CD14-positive monocyte (primary cell): ENCODE measurements at regions not wholly inside any gene's neighbourhood (a gene's known extent, or its start where the extent isn't known, plus 50 kb on each side); places are given as distances from the start of the nearest gene placed in this dataset.
"Not testable (repeated sequence)": the region's sequence is repeated elsewhere in the genome, so short reads cannot be mapped to it uniquely, and the experiment has no call there.

Source experiments
- DNase-seq, 3 donors: peaks; one replicate each; pipeline ENCODE4 v3.0.0-alpha.2; 2011 to 2022
- H2AFZ ChIP-seq: 2 replicates; pipeline ENCODE4 v1.6.0; 2012; ENCODE audit warnings: mild to moderate bottlenecking, low read depth, low read length, inconsistent platforms; ENCODE audit not compliant: insufficient read depth, poor library complexity, severe bottlenecking
- H3K27ac ChIP-seq, 2 donors: 1 replicate in 1 of 2; 2 replicates in 1 of 2; pipeline ENCODE4 v1.5.1; 2012 to 2013; ENCODE audit warnings: low read length in 2 of 2, control low read depth in 1 of 2, inconsistent platforms in 1 of 2, low read depth in 1 of 2, mild to moderate bottlenecking in 1 of 2
- H3K27me3 ChIP-seq, 2 donors: one replicate each; pipeline versions ENCODE4 v1.6.0 to v1.6.1; 2011 to 2013; ENCODE audit warnings: low read length in 2 of 2; ENCODE audit not compliant: control insufficient read depth in 2 of 2, insufficient read depth in 2 of 2
- H3K36me3 ChIP-seq, 2 donors: replicated peaks in 1 of 2; 1 replicate in 1 of 2; 2 replicates in 1 of 2; pipeline versions ENCODE4 v1.5.1 to v1.6.1; 2012 to 2013; ENCODE audit warnings: low read length in 2 of 2, control low read depth in 1 of 2, inconsistent platforms in 1 of 2, mild to moderate bottlenecking in 1 of 2; ENCODE audit not compliant: insufficient read depth in 2 of 2, control insufficient read depth in 1 of 2
- H3K4me1 ChIP-seq, 2 donors: 1 replicate in 1 of 2; 2 replicates in 1 of 2; pipeline versions ENCODE4 v1.5.1 to v1.6.1; 2012 to 2013; ENCODE audit warnings: low read length in 2 of 2, control low read depth in 1 of 2, inconsistent platforms in 1 of 2, mild to moderate bottlenecking in 1 of 2, moderate library complexity in 1 of 2; ENCODE audit not compliant: insufficient read depth in 2 of 2, control insufficient read depth in 1 of 2
- H3K4me2 ChIP-seq: replicated peaks from 2 replicates; pipeline ENCODE3; 2012; ENCODE audit warnings: low read length, moderate library complexity, mild to moderate bottlenecking; ENCODE audit not compliant: poor library complexity, severe bottlenecking; ENCODE audit errors: extremely low read depth
- H3K4me3 ChIP-seq, 3 experiments: fragments of 200-600 bp in 1 of 3; sonication (generic) in 1 of 3; replicated peaks in 1 of 3; 1 replicate in 2 of 3; 2 replicates in 1 of 3; pipeline ENCODE4 v1.5.1; 2011 to 2013; ENCODE audit warnings: low read length in 3 of 3, mild to moderate bottlenecking in 3 of 3, control low read depth in 2 of 3, low read depth in 2 of 3, inconsistent platforms in 1 of 3, moderate library complexity in 1 of 3
- H3K79me2 ChIP-seq: 2 replicates; pipeline ENCODE4 v1.6.0; 2012; ENCODE audit warnings: mild to moderate bottlenecking, control low read depth, inconsistent platforms, low read length, moderate library complexity; ENCODE audit not compliant: insufficient read depth
- H3K9ac ChIP-seq: 2 replicates; pipeline ENCODE4 v1.6.0; 2017; ENCODE audit warnings: low read length, mild to moderate bottlenecking; ENCODE audit not compliant: insufficient read depth, poor library complexity, severe bottlenecking
- H3K9me3 ChIP-seq, 2 donors: replicated peaks in 1 of 2; 1 replicate in 1 of 2; 2 replicates in 1 of 2; pipeline versions ENCODE4 v1.5.1 to v1.6.1; 2012 to 2013; ENCODE audit warnings: low read length in 2 of 2, control low read depth in 1 of 2; ENCODE audit not compliant: control insufficient read depth in 1 of 2, insufficient read depth in 1 of 2
- H4K20me1 ChIP-seq: 2 replicates; pipeline ENCODE4 v1.6.0; 2012; ENCODE audit warnings: mild to moderate bottlenecking, low read length, control low read depth, moderate library complexity; ENCODE audit not compliant: insufficient read depth
- H3K27ac Mint-ChIP-seq, 7 donors: one replicate each; pipeline ENCODE4 v1.8.0; 2020; ENCODE audit warnings: mild to moderate bottlenecking in 7 of 7, mixed read lengths in 7 of 7, moderate library complexity in 6 of 7, inconsistent platforms in 2 of 7
- H3K27me3 Mint-ChIP-seq, 3 donors: one replicate each; pipeline ENCODE4 v1.8.0; 2021 to 2022; ENCODE audit warnings: low read depth in 3 of 3, mild to moderate bottlenecking in 3 of 3, mixed read lengths in 3 of 3, moderate library complexity in 3 of 3, inconsistent platforms in 1 of 3
- H3K36me3 Mint-ChIP-seq, 2 donors: one replicate each; pipeline ENCODE4 v1.8.0; 2020; ENCODE audit warnings: mixed read lengths in 2 of 2, inconsistent platforms in 1 of 2, mild to moderate bottlenecking in 1 of 2
- H3K4me1 Mint-ChIP-seq: one replicate; pipeline ENCODE4 v1.8.0; 2020; ENCODE audit warnings: mild to moderate bottlenecking, mixed read lengths
- H3K4me3 Mint-ChIP-seq, 2 donors: one replicate each; pipeline ENCODE4 v1.8.0; 2020; ENCODE audit warnings: mild to moderate bottlenecking in 2 of 2, mixed read lengths in 2 of 2, moderate library complexity in 1 of 2
- H3K9me3 Mint-ChIP-seq, 7 donors: one replicate each; pipeline ENCODE4 v1.8.0; 2020 to 2022; ENCODE audit warnings: mixed read lengths in 7 of 7, mild to moderate bottlenecking in 6 of 7, moderate library complexity in 6 of 7, inconsistent platforms in 2 of 7
- WGBS: methylation state at CpG from one replicate; pipeline ENCODE4 v1.1.5; 2013; ENCODE audit warnings: missing lambda C conversion rate; ENCODE audit not compliant: insufficient coverage; 5-methylcytosine and 5-hydroxymethylcytosine counted together
- intact Hi-C, 2 donors: fragments of 100-400 bp; cut with micrococcal nuclease; formaldehyde crosslinking; loops; one replicate each; pipeline versions ENCODE4 v1.15.0 to v1.15.1; 2023
- TF ChIP-seq, protein P1 (sequence below): fragments of 200-600 bp; IDR thresholded peaks from one replicate; pipeline ENCODE4 v1.8.0; 2022; ENCODE audit warnings: antibody characterized with exemption, mild to moderate bottlenecking

GRCh38 chrX:41981481-41982013 is 58.2 kb upstream of the CASK start:
- H3K27me3 Mint-ChIP-seq, result peaks cover 0 to 3% (median 0%) of the 10 kb centered on the region in 3 donors
- TF ChIP-seq, protein P1, sequence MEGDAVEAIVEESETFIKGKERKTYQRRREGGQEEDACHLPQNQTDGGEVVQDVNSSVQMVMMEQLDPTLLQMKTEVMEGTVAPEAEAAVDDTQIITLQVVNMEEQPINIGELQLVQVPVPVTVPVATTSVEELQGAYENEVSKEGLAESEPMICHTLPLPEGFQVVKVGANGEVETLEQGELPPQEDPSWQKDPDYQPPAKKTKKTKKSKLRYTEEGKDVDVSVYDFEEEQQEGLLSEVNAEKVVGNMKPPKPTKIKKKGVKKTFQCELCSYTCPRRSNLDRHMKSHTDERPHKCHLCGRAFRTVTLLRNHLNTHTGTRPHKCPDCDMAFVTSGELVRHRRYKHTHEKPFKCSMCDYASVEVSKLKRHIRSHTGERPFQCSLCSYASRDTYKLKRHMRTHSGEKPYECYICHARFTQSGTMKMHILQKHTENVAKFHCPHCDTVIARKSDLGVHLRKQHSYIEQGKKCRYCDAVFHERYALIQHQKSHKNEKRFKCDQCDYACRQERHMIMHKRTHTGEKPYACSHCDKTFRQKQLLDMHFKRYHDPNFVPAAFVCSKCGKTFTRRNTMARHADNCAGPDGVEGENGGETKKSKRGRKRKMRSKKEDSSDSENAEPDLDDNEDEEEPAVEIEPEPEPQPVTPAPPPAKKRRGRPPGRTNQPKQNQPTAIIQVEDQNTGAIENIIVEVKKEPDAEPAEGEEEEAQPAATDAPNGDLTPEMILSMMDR, result no peak
- peaks cover 0 to 2% (median 0%) of the 10 kb centered on the region in 7 donors for H3K9me3 Mint-ChIP-seq
- Histone ChIP-seq H3K4me2 (no peak overlapping the region), H4K20me1 (no peaks in the 10 kb centered on the region), H3K27me3 (peaks cover 0 to 3% of the 10 kb centered on the region in 2 donors), H3K9me3 (no peaks in the 10 kb centered on the region), H3K4me1 (no peaks in the 10 kb centered on the region), H3K9ac (no peak overlapping the region), H3K27ac (no peak overlapping the region), H3K36me3 (no peaks in the 10 kb centered on the region), H3K79me2 (no peaks in the 10 kb centered on the region), H2AFZ (no peak overlapping the region), H3K4me3 (no peak overlapping the region)
- H3K36me3 Mint-ChIP-seq, result no peaks in the 10 kb centered on the region
- H3K4me3 Mint-ChIP-seq, result no peak overlapping the region
- no peak overlapping the region for H3K27ac Mint-ChIP-seq
- no CpG with 5 or more reads among the region's 4 CpGs for WGBS
- intact Hi-C loops, result no loop called here
- no peak for DNase-seq
- no peaks in the 10 kb centered on the region for H3K4me1 Mint-ChIP-seq

- H3K9me3 ChIP-seq, H3K4me2 ChIP-seq, H2AFZ ChIP-seq, H3K4me1 ChIP-seq, H3K36me3 ChIP-seq, H3K79me2 ChIP-seq, H3K27ac ChIP-seq, H3K4me3 Mint-ChIP-seq, H4K20me1 ChIP-seq, H3K9me3 Mint-ChIP-seq, intact Hi-C loops, H3K4me3 ChIP-seq, H3K36me3 Mint-ChIP-seq, H3K4me1 Mint-ChIP-seq, H3K27me3 Mint-ChIP-seq, H3K9ac ChIP-seq, H3K27me3 ChIP-seq, H3K27ac Mint-ChIP-seq, DNase-seq: not testable (repeated sequence)
- WGBS, result no CpG with 5 or more reads among the region's 1 CpG
These were observed 51.3 kb upstream of the CASK start for GRCh38 chrX:41974677-41975076.
